Spleen (tissue), 11 donors: ENCODE measurements at regions not wholly inside any gene's neighbourhood (a gene's known extent, or its start where the extent isn't known, plus 50 kb on each side); places are given as distances from the start of the nearest gene placed in this dataset.

Experiments used
- DNase-seq: peaks from one replicate; pipeline ENCODE4 v3.0.0-alpha.2; 2020
- H3K27ac ChIP-seq, 8 donors: fragments of 200-600 bp; sonication (generic) in 7 of 8; 1 replicate in 4 of 8; 2 replicates in 4 of 8; pipeline versions ENCODE4 v1.5.0 to v1.8.0; 2016 to 2021; ENCODE audit warnings: inconsistent platforms in 4 of 8, mild to moderate bottlenecking in 4 of 8, moderate library complexity in 1 of 8
- H3K27me3 ChIP-seq, 7 donors: fragments of 200-600 bp; sonication (generic) in 6 of 7; replicated peaks in 1 of 7; 1 replicate in 4 of 7; 2 replicates in 3 of 7; pipeline versions ENCODE4 v1.5.0 to v1.8.0; 2016 to 2021; ENCODE audit warnings: inconsistent platforms in 3 of 7, mild to moderate bottlenecking in 1 of 7
- H3K36me3 ChIP-seq, 6 donors: fragments of 200-600 bp; sonication (generic) in 5 of 6; 1 replicate in 4 of 6; 2 replicates in 2 of 6; pipeline versions ENCODE4 v1.5.0 to v1.8.0; 2016 to 2021; ENCODE audit warnings: inconsistent platforms in 2 of 6
- H3K4me1 ChIP-seq, 6 donors: fragments of 200-600 bp; sonication (generic) in 5 of 6; 1 replicate in 3 of 6; 2 replicates in 3 of 6; pipeline versions ENCODE4 v1.5.0 to v1.8.0; 2016 to 2021; ENCODE audit warnings: inconsistent platforms in 3 of 6
- H3K4me3 ChIP-seq, 8 donors: fragments of 200-600 bp; sonication (generic) in 7 of 8; 1 replicate in 4 of 8; 2 replicates in 4 of 8; pipeline versions ENCODE4 v1.5.0 to v1.8.0; 2016 to 2021; ENCODE audit warnings: inconsistent platforms in 4 of 8, mild to moderate bottlenecking in 4 of 8, moderate library complexity in 2 of 8
- H3K9me3 ChIP-seq, 8 donors: fragments of 200-600 bp; sonication (generic) in 7 of 8; 1 replicate in 4 of 8; 2 replicates in 4 of 8; pipeline versions ENCODE4 v1.5.0 to v1.8.0; 2016 to 2021; ENCODE audit warnings: inconsistent platforms in 4 of 8
- CTCF ChIP-seq, 11 experiments: fragments of 200-600 bp in 7 of 11; fragments of 450-650 bp in 4 of 11; sonication (generic) in 4 of 11; IDR thresholded peaks in 8 of 11; conservative IDR thresholded peaks in 3 of 11; 1 replicate in 7 of 11; 2 replicates in 4 of 11; pipeline versions ENCODE4 v1.4.0 to v1.8.0; 2016 to 2021; ENCODE audit warnings: antibody characterized with exemption in 11 of 11, inconsistent platforms in 4 of 11, mild to moderate bottlenecking in 1 of 11
- POLR2A ChIP-seq, 3 donors: fragments of 450-650 bp; IDR thresholded peaks; one replicate each; pipeline ENCODE4 v1.5.1; 2017; ENCODE audit warnings: antibody characterized with exemption in 3 of 3, mild to moderate bottlenecking in 1 of 3
- POLR2AphosphoS5 ChIP-seq, 3 donors: sonication (generic); formaldehyde crosslinking; IDR thresholded peaks; one replicate each; pipeline ENCODE4 v1.5.1; 2017; ENCODE audit warnings: antibody characterized with exemption in 3 of 3
- WGBS, 5 donors: extraction: QIAGEN DNeasy Blood & Tissue Kit in 3 of 5; methylation state at CpG; one replicate each; pipeline versions ENCODE4 v1.1.5 to v1.1.7; 2013 to 2018; 5-methylcytosine and 5-hydroxymethylcytosine counted together
- intact Hi-C: fragments of 100-400 bp; cut with DNase I; formaldehyde crosslinking; loops from one replicate; pipeline ENCODE4 v1.15.0; 2023; ENCODE audit warnings: low total_unique reads
- donor health status: healthy with polysubstance abuse.
- donor health status: DM: no; HTN: no; CAD: no; lungs with moderate emphysema.
- donor health status: DM: no; HTN: no; CAD: no.
- donor health status: Bipolar disorder and iron deficiency.
- donor health status: healthy.
- donor health status: DM: no; HTN: no; CAD: no.
- donor health status: DM: yes; HTN: yes; CAD: no.

GRCh38 chr4:29558789-29559188, 1161.4 kb upstream of the PCDH7 start:
- peaks cover 0 to 6% (median 0%) of the 10 kb centered on the region in 8 donors for H3K9me3 ChIP-seq
- intact Hi-C loops, result no loop called here
- no peak overlapping the region for H3K4me3 ChIP-seq
- no peak for TF ChIP-seq POLR2A (IDR thresholded peaks at IDR 0.05)
- TF ChIP-seq POLR2AphosphoS5 (IDR thresholded peaks at IDR 0.05), result no peak
- no peak for TF ChIP-seq CTCF (IDR thresholded peaks at IDR 0.05 in 8 of 11, conservative IDR thresholded peaks at IDR 0.05 in 3 of 11)
- no peaks in the 10 kb centered on the region for H3K4me1 ChIP-seq
- no peak for DNase-seq
- H3K36me3 ChIP-seq, result no peaks in the 10 kb centered on the region
- H3K27me3 ChIP-seq, result no peaks in the 10 kb centered on the region
- H3K27ac ChIP-seq, result no peak overlapping the region

- Histone ChIP-seq H3K27ac (no peak overlapping the region), H3K4me1 (no peaks in the 10 kb centered on the region), H3K4me3 (no peak overlapping the region), H3K27me3 (no peaks in the 10 kb centered on the region), H3K36me3 (no peaks in the 10 kb centered on the region), H3K9me3 (peaks cover 0 to 6% (median 0%) of the 10 kb centered on the region in 8 donors)
- DNase-seq, result no peak
- no peak for TF ChIP-seq CTCF (IDR thresholded peaks at IDR 0.05 in 8 of 11, conservative IDR thresholded peaks at IDR 0.05 in 3 of 11)
- intact Hi-C loops, result no loop called here
Observed at GRCh38 chr4:29559286-29559685, 1160.9 kb upstream of the PCDH7 start.

- no peaks in the 10 kb centered on the region for H3K27me3 ChIP-seq
- no peaks in the 10 kb centered on the region for H3K36me3 ChIP-seq
- no peak overlapping the region for H3K27ac ChIP-seq
- DNase-seq, result no peak
- WGBS, 5 donors, result 25 to 52% (median 42%) methylated on average over 1 of the region's 1 CpG
- peaks cover 0 to 6% (median 0%) of the 10 kb centered on the region in 8 donors for H3K9me3 ChIP-seq
- no peaks in the 10 kb centered on the region for H3K4me1 ChIP-seq
- TF ChIP-seq CTCF (IDR thresholded peaks at IDR 0.05 in 8 of 11, conservative IDR thresholded peaks at IDR 0.05 in 3 of 11), result no peak
- no peak overlapping the region for H3K4me3 ChIP-seq
- intact Hi-C loops, result no loop called here
Observed at GRCh38 chr4:29560452-29560851, 1159.7 kb upstream of the PCDH7 start.

GRCh38 chr4:29565256-29565655, 1154.9 kb upstream of the PCDH7 start:
- DNase-seq, result no peak
- intact Hi-C loops, result no loop called here
- Histone ChIP-seq H3K9me3 (peaks cover 0 to 6% (median 0%) of the 10 kb centered on the region in 8 donors), H3K27ac (no peak overlapping the region), H3K4me3 (no peak overlapping the region), H3K4me1 (no peaks in the 10 kb centered on the region), H3K27me3 (no peaks in the 10 kb centered on the region), H3K36me3 (no peaks in the 10 kb centered on the region)
- TF ChIP-seq POLR2AphosphoS5 (IDR thresholded peaks at IDR 0.05), result no peak
- no peak for TF ChIP-seq POLR2A (IDR thresholded peaks at IDR 0.05)
- TF ChIP-seq CTCF (IDR thresholded peaks at IDR 0.05 in 8 of 11, conservative IDR thresholded peaks at IDR 0.05 in 3 of 11), result no peak
- 65 to 86% (median 72%) methylated on average over 2 of the region's 2 CpGs for WGBS, 5 donors
